NOMO-1 (cell line): ENCODE measurements at regions not wholly inside any gene's neighbourhood (a gene's known extent, or its start where the extent isn't known, plus 50 kb on each side); places are given as distances from the start of the nearest gene placed in this dataset.

Experiments used
- DNase-seq, 2 experiments: peaks; one replicate each; lab custom pipeline; 2025; ENCODE audit not compliant: unreplicated experiment in 2 of 2; lab: John Stamatoyannopoulos, UW

GRCh38 chr5:124648902-124649467 lies 97.5 kb downstream of the ZNF608 start:
- DNase-seq: no peak

GRCh38 chr5:124647352-124647751 lies 99.1 kb downstream of the ZNF608 start:
- DNase-seq: no peak

GRCh38 chr5:124645396-124645795 lies 101.0 kb downstream of the ZNF608 start:
- no peak for DNase-seq

GRCh38 chr5:124644582-124644981 lies 101.9 kb downstream of the ZNF608 start:
- no peak for DNase-seq

- no peak for DNase-seq
These were observed 102.3 kb downstream of the ZNF608 start for GRCh38 chr5:124644138-124644537.

- no peak for DNase-seq
These were observed 103.1 kb downstream of the ZNF608 start for GRCh38 chr5:124643336-124643735.

- DNase-seq: no peak
These were observed 104.3 kb downstream of the ZNF608 start for GRCh38 chr5:124642151-124642550.

- DNase-seq: no peak
These were observed 105.2 kb downstream of the ZNF608 start for GRCh38 chr5:124641154-124641792.

GRCh38 chr5:124639095-124639665 lies 107.3 kb downstream of the ZNF608 start:
- DNase-seq: no peak

- no peak for DNase-seq
These were observed 109.4 kb downstream of the ZNF608 start for GRCh38 chr5:124637011-124637410.

- DNase-seq: no peak
These were observed 111.6 kb downstream of the ZNF608 start for GRCh38 chr5:124634741-124635323.

GRCh38 chr5:124634228-124634739 lies 112.2 kb downstream of the ZNF608 start:
- DNase-seq: no peak

GRCh38 chr5:124633209-124633608 lies 113.2 kb downstream of the ZNF608 start:
- no peak for DNase-seq

- no peak for DNase-seq
These were observed 114.4 kb downstream of the ZNF608 start for GRCh38 chr5:124631874-124632550.

GRCh38 chr5:124630767-124631704 lies 115.4 kb downstream of the ZNF608 start:
- DNase-seq: no peak

GRCh38 chr5:124628721-124629596 lies 117.5 kb downstream of the ZNF608 start:
- DNase-seq: peak; percentile 85 to 86

- DNase-seq: peak; percentile 50 to 65
These were observed 118.4 kb downstream of the ZNF608 start for GRCh38 chr5:124627815-124628595.

GRCh38 chr5:124626053-124626452 lies 120.4 kb downstream of the ZNF608 start:
- no peak for DNase-seq
